Common myeloid progenitor, CD34-positive (primary cell): ENCODE measurements at regions not wholly inside any gene's neighbourhood (a gene's known extent, or its start where the extent isn't known, plus 50 kb on each side); places are given as distances from the start of the nearest gene placed in this dataset.

ENCODE experiments used
- CTCF ChIA-PET: fragments of 350-600 bp; sonication (Branson Sonifier 250); formaldehyde crosslinking; loops from one replicate; lab custom pipeline; 2021; ENCODE audit warnings: antibody characterized with exemption; lab: Charles Lee
- POLR2A ChIA-PET: fragments of 350-600 bp; sonication (Branson Sonifier 250); formaldehyde crosslinking; loops from one replicate; lab custom pipeline; 2021; ENCODE audit warnings: antibody characterized with exemption; lab: Charles Lee
- DNase-seq, 3 donors: peaks; one replicate each; pipeline versions ENCODE4 v3.0.0 to v3.0.0-alpha.2; 2013
- H3K27ac ChIP-seq, 2 experiments: 1 replicate in 1 of 2; 2 replicates in 1 of 2; pipeline ENCODE4 v1.7.0; 2013; ENCODE audit warnings: inconsistent platforms in 2 of 2, low read length in 2 of 2, mild to moderate bottlenecking in 2 of 2, low read depth in 1 of 2, moderate library complexity in 1 of 2; ENCODE audit not compliant: severe bottlenecking in 2 of 2, insufficient read depth in 1 of 2, poor library complexity in 1 of 2
- H3K27me3 ChIP-seq, 5 experiments: replicated peaks in 2 of 5; 1 replicate in 3 of 5; 2 replicates in 2 of 5; pipeline versions ENCODE4 v1.6.1 to v1.7.0; 2013; ENCODE audit warnings: low read length in 4 of 5, mild to moderate bottlenecking in 2 of 5, moderate library complexity in 2 of 5, inconsistent platforms in 1 of 5; ENCODE audit not compliant: insufficient read depth in 5 of 5, control insufficient read depth in 4 of 5
- H3K36me3 ChIP-seq, 4 experiments: 1 replicate in 2 of 4; 2 replicates in 2 of 4; pipeline versions ENCODE4 v1.6.1 to v1.7.0; 2013; ENCODE audit warnings: low read length in 3 of 4, control low read depth in 1 of 4, mild to moderate bottlenecking in 1 of 4; ENCODE audit not compliant: control insufficient read depth in 4 of 4, insufficient read depth in 4 of 4
- H3K4me1 ChIP-seq, 4 experiments: 1 replicate in 3 of 4; 2 replicates in 1 of 4; pipeline versions ENCODE4 v1.6.1 to v1.7.1; 2013; ENCODE audit warnings: low read length in 3 of 4, mild to moderate bottlenecking in 3 of 4, control low read depth in 1 of 4, inconsistent platforms in 1 of 4, moderate library complexity in 1 of 4; ENCODE audit not compliant: control insufficient read depth in 4 of 4, insufficient read depth in 4 of 4; ENCODE audit errors: control extremely low read depth in 1 of 4
- H3K4me3 ChIP-seq, 7 experiments: 1 replicate in 4 of 7; 2 replicates in 3 of 7; pipeline versions ENCODE4 v1.5.1 to v1.7.0; 2013; ENCODE audit warnings: mild to moderate bottlenecking in 7 of 7, low read length in 6 of 7, moderate library complexity in 6 of 7, inconsistent platforms in 2 of 7, low read depth in 2 of 7, control low read depth in 1 of 7; ENCODE audit not compliant: insufficient read depth in 4 of 7, control insufficient read depth in 1 of 7; ENCODE audit errors: extremely low read depth in 1 of 7
- H3K9me3 ChIP-seq, 5 experiments: 1 replicate in 4 of 5; 2 replicates in 1 of 5; pipeline versions ENCODE4 v1.6.1 to v1.7.1; 2013; ENCODE audit warnings: low read length in 4 of 5, mild to moderate bottlenecking in 2 of 5, inconsistent platforms in 1 of 5, low read depth in 1 of 5, moderate library complexity in 1 of 5; ENCODE audit not compliant: control insufficient read depth in 4 of 5, insufficient read depth in 2 of 5; ENCODE audit errors: control extremely low read depth in 1 of 5
- WGBS: methylation state at CpG from one replicate; pipeline ENCODE4 v1.1.5; 2013; ENCODE audit not compliant: insufficient coverage; 5-methylcytosine and 5-hydroxymethylcytosine counted together

- no peak for DNase-seq
- Histone ChIP-seq H3K36me3 (no peaks in the 10 kb centered on the region), H3K27me3 (no peaks in the 10 kb centered on the region), H3K27ac (no peak overlapping the region), H3K9me3 (no peaks in the 10 kb centered on the region), H3K4me1 (no peaks in the 10 kb centered on the region), H3K4me3 (no peak overlapping the region)
- ChIA-PET CTCF (no interaction called here), POLR2A (no interaction called here)
- 100% methylated on average over 3 of the region's 5 CpGs for WGBS
Observed at GRCh38 chr4:181319629-181320028, 923.6 kb upstream of the TENM3 start.

- WGBS, result no CpG with 5 or more reads among the region's 2 CpGs
- H3K4me3 ChIP-seq, result no peak overlapping the region
- POLR2A ChIA-PET, result no interaction called here
- CTCF ChIA-PET, result interaction anchor here (1.5 kb wide), 1 partner anchor 10 kb away, joined by 3 read pairs; no protein-coding TSS in a partner anchor
- DNase-seq, result no peak
- no peaks in the 10 kb centered on the region for H3K36me3 ChIP-seq
- H3K27ac ChIP-seq, result no peak overlapping the region
- no peaks in the 10 kb centered on the region for H3K27me3 ChIP-seq
- no peaks in the 10 kb centered on the region for H3K9me3 ChIP-seq
- H3K4me1 ChIP-seq, result no peaks in the 10 kb centered on the region
Observed at GRCh38 chr4:181323061-181323460, 920.1 kb upstream of the TENM3 start.

GRCh38 chr4:181330654-181331201 lies 912.5 kb upstream of the TENM3 start:
- Histone ChIP-seq H3K9me3 (no peaks in the 10 kb centered on the region), H3K4me1 (no peaks in the 10 kb centered on the region), H3K27me3 (no peaks in the 10 kb centered on the region), H3K4me3 (no peak overlapping the region), H3K27ac (no peak overlapping the region), H3K36me3 (no peaks in the 10 kb centered on the region)
- no peak for DNase-seq
- CTCF ChIA-PET, result interaction anchor here (0.5 kb wide), 1 partner anchor 10 kb away, joined by 5 read pairs; no protein-coding TSS in a partner anchor
- 90% methylated on average over 3 of the region's 4 CpGs for WGBS
- POLR2A ChIA-PET, result no interaction called here

GRCh38 chr4:181331214-181331613 lies 912.0 kb upstream of the TENM3 start:
- H3K36me3 ChIP-seq, result no peaks in the 10 kb centered on the region
- no peaks in the 10 kb centered on the region for H3K27me3 ChIP-seq
- H3K9me3 ChIP-seq, result no peaks in the 10 kb centered on the region
- no peak for DNase-seq
- POLR2A ChIA-PET, result no interaction called here
- CTCF ChIA-PET, result no interaction called here
- H3K4me3 ChIP-seq, result no peak overlapping the region
- H3K4me1 ChIP-seq, result no peaks in the 10 kb centered on the region
- no peak overlapping the region for H3K27ac ChIP-seq
- no CpG with 5 or more reads among the region's 1 CpG for WGBS

GRCh38 chr4:181345931-181346330 lies 897.3 kb upstream of the TENM3 start:
- Histone ChIP-seq H3K36me3 (no peaks in the 10 kb centered on the region), H3K27ac (no peak overlapping the region), H3K27me3 (no peaks in the 10 kb centered on the region), H3K4me1 (no peaks in the 10 kb centered on the region), H3K9me3 (peaks cover 0 to 2% (median 0%) of the 10 kb centered on the region in 5 experiments), H3K4me3 (no peak overlapping the region)
- POLR2A ChIA-PET, result no interaction called here
- CTCF ChIA-PET, result no interaction called here
- no peak for DNase-seq

DNA sequence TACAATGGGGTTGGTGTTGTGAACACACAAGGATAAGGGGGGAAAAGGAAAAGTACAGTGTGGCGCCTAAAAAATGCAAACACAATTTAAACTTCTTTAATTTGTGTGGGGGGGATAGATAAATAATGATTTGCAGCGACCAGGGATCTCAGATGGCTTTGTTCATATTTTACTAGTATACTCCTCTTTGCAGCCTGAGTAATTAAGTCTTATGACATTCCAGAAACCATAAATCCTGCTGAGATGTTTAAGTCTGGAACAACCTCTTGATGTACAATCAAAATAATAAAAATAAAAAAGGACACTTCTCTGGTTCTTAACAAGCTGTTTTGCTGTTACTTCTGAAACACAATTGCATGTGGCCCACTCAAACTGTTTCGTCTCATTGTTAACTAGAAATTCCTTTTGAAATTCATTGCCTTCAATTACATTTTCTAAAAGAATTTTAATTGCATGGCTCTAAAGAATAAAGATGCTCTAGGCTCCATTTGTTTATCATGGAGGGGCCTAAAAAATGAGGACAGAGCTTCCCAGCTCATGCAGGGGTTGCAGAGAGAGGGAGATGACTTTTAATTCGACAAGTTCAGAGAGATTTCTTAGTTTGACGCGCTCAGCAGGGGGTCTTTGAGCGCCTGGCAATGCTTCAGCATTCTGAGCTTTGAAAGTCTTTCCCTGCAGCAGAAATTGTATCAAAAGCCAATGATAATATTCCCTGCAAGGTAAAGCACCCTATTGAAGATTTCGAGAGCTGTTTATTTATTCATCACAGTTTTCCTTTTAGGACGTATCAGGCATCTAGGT lies 892.4 kb upstream of the TENM3 start:
- H3K4me1 ChIP-seq, result no peaks in the 10 kb centered on the region
- CTCF ChIA-PET, result no interaction called here
- DNase-seq, result no peak
- POLR2A ChIA-PET, result no interaction called here
- H3K36me3 ChIP-seq, result no peaks in the 10 kb centered on the region
- peaks cover 0 to 2% (median 0%) of the 10 kb centered on the region in 5 experiments for H3K9me3 ChIP-seq
- WGBS, result 97% methylated on average over 5 of the region's 9 CpGs
- H3K4me3 ChIP-seq, result no peak overlapping the region
- no peak overlapping the region for H3K27ac ChIP-seq
- no peaks in the 10 kb centered on the region for H3K27me3 ChIP-seq

GRCh38 chr4:181364504-181364903 lies 878.7 kb upstream of the TENM3 start:
- ChIA-PET POLR2A (no interaction called here), CTCF (no interaction called here)

More at GRCh38 chr4:181364504-181364903, 878.7 kb upstream of the TENM3 start:
- H3K27ac ChIP-seq, result no peak overlapping the region
- 93% methylated on average over 2 of the region's 4 CpGs for WGBS
- no peaks in the 10 kb centered on the region for H3K4me1 ChIP-seq
- H3K36me3 ChIP-seq, result no peaks in the 10 kb centered on the region
- no peak for DNase-seq
- no peak overlapping the region for H3K4me3 ChIP-seq
- peaks cover 0 to 4% (median 0%) of the 10 kb centered on the region in 5 experiments for H3K9me3 ChIP-seq
- no peaks in the 10 kb centered on the region for H3K27me3 ChIP-seq
